NT2/D1 (cell line): ENCODE measurements at regions not wholly inside any gene's neighbourhood (a gene's known extent, or its start where the extent isn't known, plus 50 kb on each side); places are given as distances from the start of the nearest gene placed in this dataset.

Experiments
- SUZ12 ChIP-seq: IDR thresholded peaks from 2 replicates; pipeline ENCODE4 v1.6.1; 2011; ENCODE audit not compliant: insufficient read length, insufficient read depth; ENCODE audit errors: extremely low read depth
- YY1 ChIP-seq: IDR thresholded peaks from 2 replicates; pipeline ENCODE4 v1.6.1; 2011; ENCODE audit not compliant: insufficient read length, insufficient read depth
- ZNF274 ChIP-seq: IDR thresholded peaks from 2 replicates; pipeline ENCODE4 v1.6.1; 2011; ENCODE audit warnings: mild to moderate bottlenecking, low read depth, low read length

DNA sequence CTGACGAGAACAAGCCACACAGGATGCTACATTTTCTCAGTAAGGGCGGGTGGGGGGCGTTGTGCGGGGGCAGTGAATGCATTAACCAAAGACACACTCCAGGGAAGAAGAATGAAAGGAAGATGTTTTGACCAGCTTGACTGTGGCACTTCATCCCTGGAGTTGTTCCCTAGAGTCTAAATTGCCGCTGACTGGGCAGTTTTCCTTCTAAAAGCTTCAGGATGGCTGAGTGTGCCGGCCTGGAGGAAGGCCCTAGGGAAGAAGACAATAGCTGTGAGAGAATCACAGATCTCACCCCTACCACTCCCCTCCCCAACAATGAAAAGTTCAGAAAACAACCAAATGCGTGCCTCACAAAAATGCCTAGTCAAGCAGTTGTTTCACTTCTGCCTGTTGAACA lies 67.2 kb downstream of the NKX2-1 start:
- TF ChIP-seq YY1: no peak
- no peak for TF ChIP-seq SUZ12
- no peak for TF ChIP-seq ZNF274
